Head of caudate nucleus (tissue), 42 donors: ENCODE measurements at regions not wholly inside any gene's neighbourhood (a gene's known extent, or its start where the extent isn't known, plus 50 kb on each side); places are given as distances from the start of the nearest gene placed in this dataset.
A peak's percentile ranks its signal among the peaks of the same experiment; 100 is the strongest.

ENCODE experiments used
- DNase-seq, 42 donors: peaks; one replicate each; pipeline versions ENCODE4 v3.0.0 to v3.0.0-alpha.2; 2020 to 2021; ENCODE audit warnings: mixed read lengths in 7 of 42
- intact Hi-C: fragments of 100-400 bp; cut with DNase I; formaldehyde crosslinking; loops from one replicate; pipeline ENCODE4 v1.15.0; 2022

GRCh38 chr2:153059338-153060052 is 341.1 kb downstream of the ARL6IP6 start:
- no peak for DNase-seq
- intact Hi-C loops: no loop called here

DNA sequence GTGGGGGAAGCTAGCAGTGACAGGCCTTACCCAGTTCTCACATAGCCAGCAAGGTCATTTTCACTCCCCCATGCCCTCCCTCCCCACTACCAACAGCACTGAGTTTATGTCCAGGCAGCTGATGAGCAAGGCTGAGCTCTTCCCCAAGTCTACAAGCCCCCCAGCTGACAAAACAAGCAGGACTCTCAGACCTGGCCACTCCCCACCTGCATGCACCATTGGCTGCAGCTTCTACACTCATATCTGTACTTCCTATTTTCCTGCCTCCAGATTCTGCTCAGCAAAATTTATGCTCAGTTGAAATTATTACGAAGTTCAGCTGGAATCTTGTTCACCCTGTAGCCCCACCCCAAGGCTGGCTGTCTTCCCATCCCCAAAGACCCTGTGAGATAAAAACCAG is 339.3 kb downstream of the ARL6IP6 start:
- intact Hi-C loops: no loop called here
- DNase-seq: no peak

- intact Hi-C loops: no loop called here
- DNase-seq: no peak
These were observed 336.8 kb downstream of the ARL6IP6 start for GRCh38 chr2:153055182-153055581.

DNA sequence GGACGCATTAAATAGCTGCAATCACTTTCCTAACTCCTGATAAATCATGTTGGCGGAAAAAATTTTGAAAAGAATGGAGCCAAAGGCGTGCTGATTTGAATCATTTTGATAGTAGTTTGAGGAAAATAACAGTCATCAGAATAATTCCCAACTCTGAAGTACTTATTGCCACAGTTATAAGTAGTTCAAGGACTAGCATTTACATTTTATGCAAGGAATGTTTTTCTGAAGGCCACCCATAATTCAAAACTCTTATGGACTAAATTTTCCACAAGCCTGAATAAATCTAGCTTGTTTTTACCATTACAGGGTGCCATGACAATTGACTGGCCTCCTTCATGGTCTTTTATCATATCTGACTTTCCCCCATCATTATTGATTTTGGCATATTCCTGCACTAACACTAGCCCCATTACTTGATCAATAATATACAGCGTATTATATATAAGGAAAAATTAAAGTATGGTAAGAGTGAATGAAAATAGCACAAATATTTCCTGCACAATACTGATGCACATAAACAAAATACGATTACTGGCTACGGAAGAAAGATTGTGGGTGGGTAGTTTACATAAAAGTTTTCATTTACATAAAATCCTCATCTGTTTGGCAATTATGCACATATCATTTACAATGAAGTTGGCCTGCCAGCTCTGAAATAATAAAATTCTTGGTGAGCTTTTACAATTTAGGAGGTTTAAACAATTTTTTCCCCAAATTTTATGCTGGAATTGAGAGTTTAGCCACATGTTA is 334.6 kb downstream of the ARL6IP6 start:
- intact Hi-C loops: no loop called here
- DNase-seq: no peak

DNA sequence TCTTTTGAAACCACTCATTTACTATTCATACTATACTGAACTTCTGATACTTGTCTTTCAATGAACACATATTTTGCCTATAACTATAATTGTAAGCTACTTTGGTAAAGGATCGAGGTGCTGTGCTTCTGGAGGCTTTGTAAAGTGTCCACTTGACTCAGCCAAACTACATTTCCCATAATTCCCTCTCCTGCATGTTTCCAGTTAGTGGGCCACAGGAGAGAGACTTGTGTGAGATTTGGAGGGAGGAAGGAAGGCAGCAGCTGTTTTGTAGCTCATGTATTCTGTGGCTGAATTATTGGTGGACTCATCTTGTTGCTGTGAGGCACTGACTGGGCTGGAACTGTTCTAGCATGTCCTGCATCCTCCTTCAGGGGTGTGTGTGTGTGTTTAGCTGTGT is 328.8 kb downstream of the ARL6IP6 start:
- intact Hi-C loops: no loop called here
- DNase-seq: no peak

DNA sequence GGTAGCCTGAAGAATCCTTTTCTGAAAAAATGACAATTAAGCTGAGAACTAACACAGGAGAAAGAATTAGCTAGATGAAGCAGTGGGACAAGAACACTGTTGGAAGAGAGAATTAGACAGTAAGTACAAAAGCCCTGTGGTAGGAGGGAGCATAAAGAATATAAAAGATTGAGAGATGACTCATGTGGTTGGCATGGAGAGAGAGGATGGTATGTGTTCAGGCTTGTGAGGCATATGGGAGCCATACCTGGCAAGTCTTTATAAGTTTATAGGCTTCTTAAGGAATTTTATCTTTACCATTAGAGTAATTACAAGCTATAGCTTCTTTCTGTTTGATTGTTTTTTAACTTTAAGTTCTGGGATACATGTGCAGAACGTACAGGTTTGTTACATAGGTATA is 325.0 kb downstream of the ARL6IP6 start:
- intact Hi-C loops: no loop called here
- no peak for DNase-seq

DNA sequence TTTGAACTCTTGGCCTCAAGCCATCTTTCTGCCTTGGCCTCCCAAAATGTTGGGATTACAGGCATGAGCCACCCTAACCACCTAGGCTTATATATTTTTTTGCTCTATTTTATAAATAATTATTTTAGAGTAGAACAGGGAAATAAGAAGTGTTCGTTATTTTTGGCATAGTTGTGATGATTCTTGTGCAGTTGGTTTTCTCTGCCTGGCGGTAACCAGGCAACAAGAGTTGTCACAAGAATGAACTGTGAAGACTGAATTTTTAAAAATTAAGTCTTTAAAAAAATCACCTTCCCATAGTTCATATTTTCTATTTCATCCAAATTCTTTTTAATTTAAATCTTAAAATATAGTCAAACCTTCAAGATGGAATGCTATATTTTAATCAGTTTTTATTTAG is 310.2 kb downstream of the ARL6IP6 start:
- intact Hi-C loops: no loop called here
- peak in 8 of 42 donors; percentile 11 to 44 (median 24) for DNase-seq

GRCh38 chr2:153027533-153027932 is 309.1 kb downstream of the ARL6IP6 start:
- no peak for DNase-seq
- intact Hi-C loops: no loop called here

- no peak for DNase-seq
- intact Hi-C loops: no loop called here
These were observed 301.8 kb downstream of the ARL6IP6 start for GRCh38 chr2:153020201-153020600.

DNA sequence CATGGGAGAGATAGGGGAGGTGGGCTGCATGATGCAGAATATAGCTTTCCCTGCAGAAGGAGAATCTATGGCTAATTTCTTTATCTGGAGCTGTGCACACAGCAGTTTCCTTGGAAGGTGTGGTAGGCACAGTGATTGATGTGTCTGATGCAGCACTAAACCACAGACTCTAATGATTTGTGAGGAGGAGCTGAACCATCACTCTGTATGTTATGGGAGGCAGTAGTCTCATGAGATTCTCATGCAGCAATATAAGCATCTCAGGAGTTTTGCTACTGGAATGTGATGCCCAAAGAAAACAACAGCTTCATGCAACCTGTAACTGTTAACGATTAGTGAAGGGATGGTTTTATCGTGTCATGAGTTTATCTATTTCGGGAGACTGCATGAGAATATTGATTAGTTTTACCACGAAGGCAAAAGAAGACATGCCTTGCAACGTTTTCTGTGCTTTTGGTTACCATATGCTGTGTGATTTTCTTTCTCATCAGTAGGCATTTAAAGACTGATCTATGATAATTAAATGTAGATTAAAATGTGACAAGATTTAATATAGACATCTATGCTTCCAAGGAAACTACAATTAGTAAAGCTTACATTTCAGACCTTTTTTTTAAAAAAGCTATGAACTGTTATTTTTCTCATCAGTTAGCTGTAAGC is 286.8 kb downstream of the ARL6IP6 start:
- peak in 9 of 42 donors; percentile 7 to 52 (median 19) for DNase-seq
- intact Hi-C loops: no loop called here

- DNase-seq: no peak
These were observed 286.2 kb downstream of the ARL6IP6 start for GRCh38 chr2:153004627-153005026.

GRCh38 chr2:152974146-152974545 is 255.7 kb downstream of the ARL6IP6 start:
- intact Hi-C loops: no loop called here
- DNase-seq: no peak

More at GRCh38 chr2:153004627-153005026, 286.2 kb downstream of the ARL6IP6 start:
- intact Hi-C loops: no loop called here

DNA sequence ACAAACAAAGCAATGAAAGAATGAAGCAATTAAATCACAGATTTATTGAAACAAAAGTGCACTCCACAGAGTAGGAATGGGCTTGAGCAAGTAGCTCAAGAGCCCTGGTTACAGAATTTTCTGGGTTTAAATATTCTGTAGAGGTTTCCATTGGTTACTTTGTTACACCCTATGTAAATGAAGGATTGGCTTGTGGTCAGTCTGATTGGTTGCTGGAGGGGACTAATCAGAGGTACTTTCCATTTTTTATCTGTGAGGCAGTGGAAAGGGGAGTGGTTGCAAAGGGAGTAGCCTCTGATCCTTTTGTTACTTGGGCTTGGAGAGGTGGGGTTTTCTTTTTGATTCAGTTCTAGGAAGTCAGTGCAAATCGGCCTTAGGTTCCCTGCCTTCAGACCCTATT is 253.3 kb downstream of the ARL6IP6 start:
- intact Hi-C loops: no loop called here
- DNase-seq: no peak

DNA sequence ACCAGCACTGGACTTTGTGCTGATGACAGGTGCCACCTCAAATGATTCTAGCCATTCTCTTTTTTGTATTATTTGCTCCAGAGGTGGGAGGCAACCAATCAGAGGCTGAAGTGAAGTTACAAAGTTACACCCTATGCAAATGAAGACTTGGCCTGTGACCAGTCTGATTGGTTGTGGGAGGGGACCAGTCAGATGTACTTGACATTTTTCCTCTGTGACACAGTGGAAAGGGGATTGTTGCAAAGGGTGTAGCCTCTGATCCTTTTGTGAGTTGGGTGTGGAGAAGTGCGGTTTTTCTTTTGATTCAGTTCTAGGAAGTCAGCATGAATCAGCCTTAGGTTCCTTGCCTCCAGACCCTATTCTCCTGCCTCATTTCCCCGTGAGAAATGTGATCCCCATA is 244.0 kb downstream of the ARL6IP6 start:
- intact Hi-C loops: no loop called here
- DNase-seq: no peak

DNA sequence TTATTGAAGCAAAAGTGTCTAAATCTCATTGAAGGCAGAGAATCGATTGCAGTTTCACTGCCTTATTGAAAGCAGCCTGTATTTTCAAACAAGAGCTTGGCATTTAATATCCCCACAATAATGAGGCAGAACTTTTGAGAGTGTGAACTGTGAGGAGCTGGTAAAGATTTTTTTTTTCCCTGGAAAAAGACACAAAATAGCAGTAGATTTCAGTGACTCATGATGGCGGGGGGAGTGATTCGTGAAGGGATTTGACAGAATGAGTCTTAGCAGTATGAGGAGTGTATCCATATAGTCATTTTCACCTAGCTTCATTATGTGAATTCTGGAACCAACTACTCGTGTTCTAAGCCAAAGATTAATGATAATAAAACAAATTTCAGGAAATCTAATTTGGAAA is 242.9 kb downstream of the ARL6IP6 start:
- intact Hi-C loops: no loop called here
- DNase-seq: peak in 30 of 42 donors; percentile 5 to 74 (median 37)

GRCh38 chr2:152950126-152950525 is 231.7 kb downstream of the ARL6IP6 start:
- intact Hi-C loops: no loop called here
- no peak for DNase-seq

GRCh38 chr2:152944099-152944498 is 225.7 kb downstream of the ARL6IP6 start:
- intact Hi-C loops: no loop called here
- no peak for DNase-seq

DNA sequence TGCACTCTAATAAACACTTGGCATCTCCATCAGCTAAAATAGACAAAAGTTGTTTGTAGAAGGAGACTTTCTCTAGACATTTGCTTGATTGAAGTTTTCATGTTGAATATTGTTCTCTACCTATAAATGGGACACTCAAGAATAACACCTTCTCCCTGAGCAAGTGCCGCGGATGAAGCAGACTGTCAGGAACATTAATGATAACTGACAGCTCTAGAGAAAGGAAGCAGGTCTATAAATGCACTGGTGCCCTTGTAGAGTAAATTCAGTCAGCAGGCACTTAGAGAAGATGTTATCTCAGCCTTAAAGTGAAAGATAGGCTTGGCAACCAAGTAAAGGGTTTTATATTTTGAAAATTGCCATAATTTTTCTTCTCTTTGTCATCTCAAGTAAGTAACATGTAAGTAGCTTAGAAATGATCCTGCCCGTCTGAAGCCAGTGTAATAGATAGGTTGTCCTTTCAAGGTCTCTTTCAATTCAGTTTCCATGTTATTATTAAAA is 224.6 kb downstream of the ARL6IP6 start:
- intact Hi-C loops: no loop called here
- DNase-seq: no peak

- intact Hi-C loops: no loop called here
These were observed 212.1 kb downstream of the ARL6IP6 start for GRCh38 chr2:152930501-152930900.

GRCh38 chr2:152929628-152930027 is 211.2 kb downstream of the ARL6IP6 start:
- intact Hi-C loops: no loop called here
- DNase-seq: no peak

More at GRCh38 chr2:152930501-152930900, 212.1 kb downstream of the ARL6IP6 start:
- no peak for DNase-seq
